HepG2 (cell line): ENCODE measurements at regions not wholly inside any gene's neighbourhood (a gene's known extent, or its start where the extent isn't known, plus 50 kb on each side); places are given as distances from the start of the nearest gene placed in this dataset.

Experiments used
- ATAC-seq: fragments of 200-7000 bp; cut with Tn5 transposase; 3 replicates; pipeline ENCODE4 v1.9.1; 2020; ENCODE audit warnings: mild to moderate bottlenecking, moderate library complexity
- BruUV-seq: library from RNA; stranded (reverse); fragments of 400-500 nt; replicated peaks from 2 replicates; lab custom pipeline; 2021; lab: Mats Ljungman, UMichigan
- CTCF ChIA-PET: fragments of 300-600 bp; formaldehyde crosslinking; extraction: SDS; loops from one replicate; lab custom pipeline; 2021; ENCODE audit warnings: low total read pairs, inconsistent platforms, low intra/inter-chr PET ratio; lab: Yijun Ruan, JAX
- POLR2A ChIA-PET: fragments of 350-600 bp; sonication (Branson Sonifier 250); formaldehyde crosslinking; loops from one replicate; lab custom pipeline; 2020; ENCODE audit warnings: antibody characterized with exemption, inconsistent platforms; lab: Yijun Ruan, JAX
- DNase-seq: peaks from one replicate; pipeline ENCODE4 v3.0.0-alpha.2; 2015; ENCODE audit warnings: low spot score
- FAIRE-seq: peaks from 3 replicates; lab custom pipeline; 2011; peaks lifted over from hg19 to GRCh38; lab: Jason Lieb, UNC
- H2AFZ ChIP-seq: one replicate; pipeline ENCODE4 v1.6.1; 2011; ENCODE audit warnings: low read length, inconsistent platforms
- H3K27ac ChIP-seq: fragments of 300-600 bp; 3 replicates; pipeline ENCODE4 v1.8.0; 2011; ENCODE audit warnings: mixed run types, mild to moderate bottlenecking, mixed read lengths, low read length, inconsistent platforms; ENCODE audit not compliant: insufficient read depth; ENCODE audit errors: extremely low read length
- H3K27me3 ChIP-seq, 2 experiments: fragments of 200-600 bp in 1 of 2; 2 replicates in 1 of 2; 3 replicates in 1 of 2; pipeline versions ENCODE4 v1.6.0 to v1.8.0; 2011; ENCODE audit warnings: low read length in 2 of 2, mild to moderate bottlenecking in 2 of 2, moderate library complexity in 2 of 2, inconsistent platforms in 1 of 2; ENCODE audit not compliant: insufficient read depth in 2 of 2, control insufficient read depth in 1 of 2
- H3K36me3 ChIP-seq, 2 experiments: fragments of 200-600 bp in 1 of 2; replicated peaks in 1 of 2; 2 replicates in 1 of 2; 3 replicates in 1 of 2; pipeline versions ENCODE4 v1.5.1 to v1.8.0; 2011; ENCODE audit warnings: low read length in 2 of 2, inconsistent platforms in 1 of 2; ENCODE audit not compliant: insufficient read depth in 2 of 2, control insufficient read depth in 1 of 2
- H3K4me1 ChIP-seq: 2 replicates; pipeline ENCODE4 v1.5.1; 2012; ENCODE audit warnings: low read length, inconsistent platforms; ENCODE audit not compliant: insufficient read depth
- H3K4me2 ChIP-seq: 2 replicates; pipeline ENCODE4 v1.6.0; 2011; ENCODE audit warnings: low read depth, low read length, inconsistent platforms
- H3K4me3 ChIP-seq, 3 experiments: fragments of 200-600 bp in 1 of 3; sonication (generic), shearing (Covaris generic) in 1 of 3; replicated peaks in 1 of 3; 2 replicates each; pipeline ENCODE4 v1.5.1; 2011 to 2016; ENCODE audit warnings: low read length in 3 of 3, inconsistent platforms in 2 of 3, low read depth in 2 of 3, mild to moderate bottlenecking in 2 of 3, control low read depth in 1 of 3, mixed read lengths in 1 of 3; ENCODE audit not compliant: insufficient read depth in 1 of 3
- H3K79me2 ChIP-seq: one replicate; pipeline ENCODE4 v1.6.1; 2011; ENCODE audit warnings: low read length, inconsistent platforms; ENCODE audit not compliant: insufficient read depth
- H3K9ac ChIP-seq: 2 replicates; pipeline ENCODE4 v1.6.0; 2011; ENCODE audit warnings: mild to moderate bottlenecking, low read depth, low read length, inconsistent platforms; ENCODE audit not compliant: insufficient read depth
- H3K9me3 ChIP-seq: 2 replicates; pipeline ENCODE4 v1.5.1; 2012; ENCODE audit warnings: mild to moderate bottlenecking, low read length
- H4K20me1 ChIP-seq: 2 replicates; pipeline ENCODE4 v1.6.0; 2011; ENCODE audit warnings: inconsistent platforms, mild to moderate bottlenecking, low read length, moderate library complexity; ENCODE audit not compliant: insufficient read depth
- DR1 ChIP-seq: sonication (generic); formaldehyde crosslinking; IDR thresholded peaks from 2 replicates; pipeline ENCODE4 v1.8.0; 2021; ENCODE audit warnings: mild to moderate bottlenecking, missing genetic modification reagents, inconsistent platforms
- MBNL3 ChIP-seq: fragments of 250-450 bp; sonication (Bioruptor Pico); conservative IDR thresholded peaks from 2 replicates; pipeline ENCODE4 v1.8.0; 2022; ENCODE audit warnings: mild to moderate bottlenecking, inconsistent platforms
- NFRKB ChIP-seq: fragments of 450-650 bp; IDR thresholded peaks from 2 replicates; pipeline ENCODE4 v1.6.1; 2017
- ZNF101 ChIP-seq: sonication (generic); formaldehyde crosslinking; IDR thresholded peaks from 2 replicates; pipeline ENCODE4 v1.4.0; 2020; ENCODE audit warnings: mild to moderate bottlenecking, low read depth, missing genetic modification reagents, borderline replicate concordance
- ZNF678 ChIP-seq: sonication (generic); formaldehyde crosslinking; IDR thresholded peaks from 2 replicates; pipeline ENCODE4 v1.4.0; 2020; ENCODE audit warnings: mild to moderate bottlenecking, missing genetic modification reagents
- WGBS: methylation state at CpG from one replicate; pipeline ENCODE4 v1.1.6; 2017; ENCODE audit warnings: low lambda C conversion rate; 5-methylcytosine and 5-hydroxymethylcytosine counted together
- in situ Hi-C: cut with HindIII; loops from 2 replicates; pipeline ENCODE4 v1.10.0; 2017; ENCODE audit warnings: low pct_unique_long_range_greater_than_20kb; ENCODE audit not compliant: extremely low pct_ligation_motif_present
- intact Hi-C: fragments of 100-400 bp; cut with micrococcal nuclease; formaldehyde crosslinking; loops from one replicate; pipeline ENCODE4 v1.10.0; 2022; ENCODE audit not compliant: unreplicated experiment
- TF ChIP-seq, protein P1 (sequence below): IDR thresholded peaks from 2 replicates; pipeline ENCODE4 v1.4.0; 2020; ENCODE audit warnings: mild to moderate bottlenecking, missing genetic modification reagents
- TF ChIP-seq, protein P2 (sequence below): sonication (generic); formaldehyde crosslinking; IDR thresholded peaks from 2 replicates; pipeline ENCODE4 v1.5.0; 2020; ENCODE audit warnings: missing genetic modification reagents
- TF ChIP-seq, protein P3 (sequence below): sonication (generic); formaldehyde crosslinking; IDR thresholded peaks from 2 replicates; pipeline ENCODE4 v1.8.1; 2023; ENCODE audit warnings: missing genetic modification reagents, mild to moderate bottlenecking, borderline replicate concordance

DNA sequence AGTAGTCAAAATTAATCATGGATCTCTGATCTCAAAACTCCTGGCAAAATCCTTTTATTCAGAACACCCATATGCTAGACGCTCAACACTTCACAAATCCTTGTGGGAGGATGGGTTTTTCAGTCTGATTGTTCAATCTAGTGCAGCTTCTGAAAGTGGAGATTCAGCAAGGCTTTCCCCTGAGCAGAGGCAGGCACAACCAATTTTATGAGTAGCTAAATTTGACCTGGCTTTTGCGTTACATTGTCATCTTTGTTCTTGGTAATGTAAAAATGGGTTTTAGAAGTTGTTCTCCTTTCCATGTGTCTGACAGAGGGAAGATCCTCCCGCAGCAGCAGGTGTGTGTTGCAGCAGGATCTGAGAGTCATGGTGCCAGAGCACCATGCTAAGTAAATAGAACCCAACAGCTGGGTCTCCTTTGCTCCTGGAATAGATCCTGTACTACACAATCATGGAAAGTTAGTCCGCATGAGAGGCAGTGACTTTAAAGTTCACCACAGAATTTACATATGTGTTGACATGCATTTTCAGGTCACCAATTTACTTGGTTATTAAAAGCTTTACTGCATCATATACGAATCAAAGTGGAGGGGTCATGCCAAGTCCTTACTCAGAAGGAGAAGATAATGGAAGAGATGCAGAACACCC, 70.1 kb upstream of the MEF2C start:
- CTCF ChIA-PET: no interaction called here
- WGBS: 24% methylated on average over 5 of the region's 5 CpGs
- Histone ChIP-seq H3K4me2 (no peak overlapping the region), H3K27me3 (no peaks in the 10 kb centered on the region), H3K4me1 (no peaks in the 10 kb centered on the region), H3K9me3 (no peaks in the 10 kb centered on the region), H4K20me1 (no peaks in the 10 kb centered on the region), H3K27ac (no peak overlapping the region), H2AFZ (no peak overlapping the region), H3K79me2 (no peaks in the 10 kb centered on the region), H3K4me3 (no peak overlapping the region), H3K36me3 (no peaks in the 10 kb centered on the region), H3K9ac (no peak overlapping the region)
- intact Hi-C loops: no loop called here
- FAIRE-seq (no peak), ATAC-seq (no peak), DNase-seq (no peak)
- in situ Hi-C loops: no loop called here
- no TSS peak for BruUV-seq
- TF ChIP-seq, protein P1, sequence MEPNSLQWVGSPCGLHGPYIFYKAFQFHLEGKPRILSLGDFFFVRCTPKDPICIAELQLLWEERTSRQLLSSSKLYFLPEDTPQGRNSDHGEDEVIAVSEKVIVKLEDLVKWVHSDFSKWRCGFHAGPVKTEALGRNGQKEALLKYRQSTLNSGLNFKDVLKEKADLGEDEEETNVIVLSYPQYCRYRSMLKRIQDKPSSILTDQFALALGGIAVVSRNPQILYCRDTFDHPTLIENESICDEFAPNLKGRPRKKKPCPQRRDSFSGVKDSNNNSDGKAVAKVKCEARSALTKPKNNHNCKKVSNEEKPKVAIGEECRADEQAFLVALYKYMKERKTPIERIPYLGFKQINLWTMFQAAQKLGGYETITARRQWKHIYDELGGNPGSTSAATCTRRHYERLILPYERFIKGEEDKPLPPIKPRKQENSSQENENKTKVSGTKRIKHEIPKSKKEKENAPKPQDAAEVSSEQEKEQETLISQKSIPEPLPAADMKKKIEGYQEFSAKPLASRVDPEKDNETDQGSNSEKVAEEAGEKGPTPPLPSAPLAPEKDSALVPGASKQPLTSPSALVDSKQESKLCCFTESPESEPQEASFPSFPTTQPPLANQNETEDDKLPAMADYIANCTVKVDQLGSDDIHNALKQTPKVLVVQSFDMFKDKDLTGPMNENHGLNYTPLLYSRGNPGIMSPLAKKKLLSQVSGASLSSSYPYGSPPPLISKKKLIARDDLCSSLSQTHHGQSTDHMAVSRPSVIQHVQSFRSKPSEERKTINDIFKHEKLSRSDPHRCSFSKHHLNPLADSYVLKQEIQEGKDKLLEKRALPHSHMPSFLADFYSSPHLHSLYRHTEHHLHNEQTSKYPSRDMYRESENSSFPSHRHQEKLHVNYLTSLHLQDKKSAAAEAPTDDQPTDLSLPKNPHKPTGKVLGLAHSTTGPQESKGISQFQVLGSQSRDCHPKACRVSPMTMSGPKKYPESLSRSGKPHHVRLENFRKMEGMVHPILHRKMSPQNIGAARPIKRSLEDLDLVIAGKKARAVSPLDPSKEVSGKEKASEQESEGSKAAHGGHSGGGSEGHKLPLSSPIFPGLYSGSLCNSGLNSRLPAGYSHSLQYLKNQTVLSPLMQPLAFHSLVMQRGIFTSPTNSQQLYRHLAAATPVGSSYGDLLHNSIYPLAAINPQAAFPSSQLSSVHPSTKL (CRISPR knock-in tag): no peak
- TF ChIP-seq NFRKB: no peak
- no peak for TF ChIP-seq ZNF678 (CRISPR knock-in tag)
- no peak for TF ChIP-seq ZNF101 (CRISPR knock-in tag)
- no peak for TF ChIP-seq MBNL3 (CRISPR knock-in tag)
- TF ChIP-seq, protein P2, sequence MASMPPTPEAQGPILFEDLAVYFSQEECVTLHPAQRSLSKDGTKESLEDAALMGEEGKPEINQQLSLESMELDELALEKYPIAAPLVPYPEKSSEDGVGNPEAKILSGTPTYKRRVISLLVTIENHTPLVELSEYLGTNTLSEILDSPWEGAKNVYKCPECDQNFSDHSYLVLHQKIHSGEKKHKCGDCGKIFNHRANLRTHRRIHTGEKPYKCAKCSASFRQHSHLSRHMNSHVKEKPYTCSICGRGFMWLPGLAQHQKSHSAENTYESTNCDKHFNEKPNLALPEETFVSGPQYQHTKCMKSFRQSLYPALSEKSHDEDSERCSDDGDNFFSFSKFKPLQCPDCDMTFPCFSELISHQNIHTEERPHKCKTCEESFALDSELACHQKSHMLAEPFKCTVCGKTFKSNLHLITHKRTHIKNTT (CRISPR knock-in tag): no peak
- TF ChIP-seq DR1 (CRISPR knock-in tag): no peak
- TF ChIP-seq, protein P3, sequence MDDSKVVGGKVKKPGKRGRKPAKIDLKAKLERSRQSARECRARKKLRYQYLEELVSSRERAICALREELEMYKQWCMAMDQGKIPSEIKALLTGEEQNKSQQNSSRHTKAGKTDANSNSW (CRISPR knock-in tag): no peak
- POLR2A ChIA-PET: no interaction called here
